A549 (cell line): ENCODE measurements at regions not wholly inside any gene's neighbourhood (a gene's known extent, or its start where the extent isn't known, plus 50 kb on each side); places are given as distances from the start of the nearest gene placed in this dataset.

Experiments used
- ATAC-seq, 2 experiments: fragments of 200-7000 bp in 1 of 2; fragments of >200 bp in 1 of 2; cut with Nextera tagmentation in 1 of 2; cut with Tn5 transposase in 1 of 2; 3 replicates each; pipeline versions ENCODE4 v1.8.0 to v1.9.1; 2018 to 2020; ENCODE audit warnings: mild to moderate bottlenecking in 1 of 2, moderate library complexity in 1 of 2
- CTCF ChIA-PET: fragments of 300-600 bp; sonication (Branson Sonifier 250); formaldehyde crosslinking; extraction: SDS; loops from one replicate; lab custom pipeline; 2021; ENCODE audit warnings: antibody characterized with exemption, inconsistent platforms; lab: Yijun Ruan, JAX
- POLR2A ChIA-PET: fragments of 350-600 bp; formaldehyde crosslinking; extraction: SDS; loops from one replicate; lab custom pipeline; 2021; ENCODE audit warnings: antibody characterized with exemption, inconsistent platforms; lab: Yijun Ruan, JAX
- DNase-seq, 2 experiments: peaks; one replicate each; pipeline versions ENCODE4 v3.0.0 to v3.0.0-alpha.2; 2011 to 2016; ENCODE audit warnings: low read depth in 1 of 2, low spot score in 1 of 2
- FAIRE-seq: peaks from 2 replicates; lab custom pipeline; 2011; peaks lifted over from hg19 to GRCh38; lab: Jason Lieb, UNC
- H3K27ac ChIP-seq, 2 experiments: fragments of >200 bp; sonication (Bioruptor Twin); formaldehyde crosslinking; 3 replicates each; pipeline ENCODE4 v1.5.1; 2016 to 2017
- H3K4me1 ChIP-seq: fragments of >200 bp; sonication (Bioruptor Twin); formaldehyde crosslinking; 3 replicates; pipeline ENCODE4 v1.6.1; 2016
- H3K4me2 ChIP-seq: fragments of >200 bp; sonication (Bioruptor Twin); formaldehyde crosslinking; 3 replicates; pipeline ENCODE4 v1.6.1; 2016
- H3K4me3 ChIP-seq: fragments of >200 bp; sonication (Bioruptor Twin); formaldehyde crosslinking; 3 replicates; pipeline ENCODE4 v1.5.1; 2016
- H3K9me3 ChIP-seq: fragments of >200 bp; sonication (Bioruptor Twin); formaldehyde crosslinking; 3 replicates; pipeline ENCODE4 v1.6.1; 2016
- BHLHE40 ChIP-seq: IDR thresholded peaks from 2 replicates; pipeline ENCODE4 v1.6.1; 2012; ENCODE audit warnings: low read depth, low read length, inconsistent platforms
- CBX2 ChIP-seq: fragments of 200-600 bp; sonication (generic); IDR thresholded peaks from 2 replicates; pipeline ENCODE4 v1.6.1; 2016; ENCODE audit warnings: low read depth, mild to moderate bottlenecking, borderline replicate concordance
- CHD4 ChIP-seq: fragments of 200-600 bp; sonication (generic); IDR thresholded peaks from 2 replicates; pipeline ENCODE4 v1.6.1; 2016; ENCODE audit warnings: antibody characterized with exemption, mild to moderate bottlenecking, borderline replicate concordance
- EHF ChIP-seq: fragments of 250-450 bp; sonication (Bioruptor Pico); IDR thresholded peaks from 2 replicates; pipeline ENCODE4 v1.5.0; 2020; ENCODE audit warnings: mild to moderate bottlenecking
- EP300 ChIP-seq, 2 experiments: fragments of >200 bp; sonication (Bioruptor Twin); formaldehyde crosslinking; IDR thresholded peaks; 2 replicates in 1 of 2; 3 replicates in 1 of 2; pipeline ENCODE4 v1.6.1; 2016 to 2017
- ESRRA ChIP-seq: fragments of 150-350 bp; IDR thresholded peaks from 2 replicates; pipeline ENCODE4 v1.6.1; 2014; ENCODE audit warnings: mild to moderate bottlenecking, low read length, borderline replicate concordance
- FOSB ChIP-seq: fragments of 250-450 bp; sonication (Bioruptor Pico); IDR thresholded peaks from 2 replicates; pipeline ENCODE4 v1.5.0; 2020; ENCODE audit warnings: mild to moderate bottlenecking, moderate library complexity
- FOSL2 ChIP-seq, 2 experiments: fragments of 450-650 bp in 1 of 2; fragments of >200 bp in 1 of 2; sonication (Bioruptor Twin) in 1 of 2; formaldehyde crosslinking; IDR thresholded peaks; 2 replicates each; pipeline versions ENCODE4 v1.5.0 to v1.6.1; 2016 to 2020; ENCODE audit warnings: mild to moderate bottlenecking in 1 of 2, moderate library complexity in 1 of 2
- HDAC2 ChIP-seq: fragments of 200-600 bp; sonication (generic); IDR thresholded peaks from 2 replicates; pipeline ENCODE4 v1.6.1; 2016
- HOXA7 ChIP-seq: fragments of 250-450 bp; sonication (Bioruptor Pico); IDR thresholded peaks from 2 replicates; pipeline ENCODE4 v1.5.0; 2020; ENCODE audit warnings: mild to moderate bottlenecking, moderate library complexity
- HOXB5 ChIP-seq: fragments of 250-450 bp; sonication (Bioruptor Pico); IDR thresholded peaks from 2 replicates; pipeline ENCODE4 v1.5.0; 2020; ENCODE audit warnings: mild to moderate bottlenecking, moderate library complexity
- JUN ChIP-seq, 2 experiments: fragments of >200 bp; sonication (Bioruptor Twin); formaldehyde crosslinking; IDR thresholded peaks; 2 replicates in 1 of 2; 3 replicates in 1 of 2; pipeline ENCODE4 v1.6.1; 2016 to 2017
- NFE2L2 ChIP-seq: fragments of 150-350 bp; conservative IDR thresholded peaks from 2 replicates; pipeline ENCODE4 v1.6.1; 2014; ENCODE audit warnings: low read length
- POLR2AphosphoS2 ChIP-seq: conservative IDR thresholded peaks from 2 replicates; pipeline ENCODE4 v1.6.1; 2012; ENCODE audit warnings: low read length, improper control_type of control experiment, inconsistent platforms
- RARB ChIP-seq: fragments of 250-450 bp; sonication (Bioruptor Pico); IDR thresholded peaks from 2 replicates; pipeline ENCODE4 v1.8.0; 2021; ENCODE audit warnings: mild to moderate bottlenecking, moderate library complexity
- RCOR1 ChIP-seq: fragments of 150-350 bp; IDR thresholded peaks from 2 replicates; pipeline ENCODE4 v1.6.1; 2014; ENCODE audit warnings: antibody characterized with exemption, low read length, low read depth
- RFX5 ChIP-seq: fragments of 450-650 bp; IDR thresholded peaks from 2 replicates; pipeline ENCODE4 v1.7.1; 2014; ENCODE audit warnings: antibody characterized with exemption, mild to moderate bottlenecking, moderate library complexity
- RNF2 ChIP-seq: fragments of 200-600 bp; sonication (generic); IDR thresholded peaks from 2 replicates; pipeline ENCODE4 v1.6.1; 2016; ENCODE audit warnings: low read depth, mild to moderate bottlenecking, antibody characterized with exemption, moderate library complexity, borderline replicate concordance
- SREBF2 ChIP-seq: fragments of 450-650 bp; IDR thresholded peaks from 2 replicates; pipeline ENCODE4 v1.6.1; 2014; ENCODE audit warnings: mild to moderate bottlenecking, moderate library complexity
- TP53 ChIP-seq: fragments of 250-450 bp; sonication (Bioruptor Pico); IDR thresholded peaks from 2 replicates; pipeline ENCODE4 v1.5.0; 2021; ENCODE audit warnings: mild to moderate bottlenecking, moderate library complexity
- ZC3H11A ChIP-seq: fragments of 450-650 bp; IDR thresholded peaks from 2 replicates; pipeline ENCODE4 v1.6.1; 2014; ENCODE audit warnings: antibody characterized with exemption, mild to moderate bottlenecking
- ZNF302 ChIP-seq: fragments of 250-450 bp; sonication (Bioruptor Pico); IDR thresholded peaks from 2 replicates; pipeline ENCODE4 v1.9.0; 2021; ENCODE audit warnings: inconsistent platforms, mild to moderate bottlenecking, moderate library complexity
- ZSCAN20 ChIP-seq: fragments of 250-450 bp; sonication (Bioruptor Pico); IDR thresholded peaks from 2 replicates; pipeline ENCODE4 v1.8.0; 2022; ENCODE audit warnings: mild to moderate bottlenecking, moderate library complexity
- WGBS: methylation state at CpG from one replicate; pipeline ENCODE4 v1.1.6; 2017; ENCODE audit errors: missing lambda C conversion rate; 5-methylcytosine and 5-hydroxymethylcytosine counted together
- TF ChIP-seq, protein P1 (sequence below): IDR thresholded peaks from 2 replicates; pipeline ENCODE4 v1.6.1; 2012
- TF ChIP-seq, protein P2 (sequence below): fragments of >200 bp; sonication (Bioruptor Twin); formaldehyde crosslinking; IDR thresholded peaks from 2 replicates; pipeline ENCODE4 v1.6.1; 2016
- TF ChIP-seq, protein P3 (sequence below): fragments of 250-450 bp; sonication (Bioruptor Pico); IDR thresholded peaks from 2 replicates; pipeline ENCODE4 v1.5.0; 2020; ENCODE audit warnings: low read depth, mild to moderate bottlenecking, moderate library complexity

DNA sequence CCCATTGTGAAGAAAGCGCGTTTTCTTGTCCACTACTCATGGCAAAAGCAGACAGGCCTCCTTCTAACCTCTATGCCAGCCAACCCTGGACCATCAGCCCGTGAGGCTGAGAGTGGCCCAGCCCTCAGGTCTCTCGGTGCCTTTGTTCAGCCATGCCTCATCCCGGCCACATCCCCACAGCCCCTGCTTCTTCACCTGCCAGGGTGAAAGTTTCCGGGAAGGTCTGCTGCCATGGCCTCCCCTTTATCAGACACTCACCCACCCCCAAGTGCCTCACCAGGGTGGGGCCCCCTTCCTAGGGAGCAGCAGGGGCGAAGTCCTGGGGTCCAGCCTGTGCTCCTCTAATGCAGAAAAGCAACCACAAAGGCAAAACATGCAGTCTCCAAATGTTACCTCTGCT is 478.4 kb upstream of the SALL3 start:
- no peak overlapping the region for H3K4me3 ChIP-seq
- TF ChIP-seq RNF2, result no peak
- TF ChIP-seq JUN (IDR thresholded peaks at IDR 0.05), result no peak
- no peak for TF ChIP-seq ZSCAN20 (CRISPR knock-in tag)
- TF ChIP-seq HOXA7 (CRISPR knock-in tag), result no peak
- TF ChIP-seq RCOR1, result no peak
- no peak for TF ChIP-seq ZNF302 (CRISPR knock-in tag)
- no peak for DNase-seq
- FAIRE-seq, result no peak
- no peaks in the 10 kb centered on the region for H3K9me3 ChIP-seq
- H3K4me2 ChIP-seq, result no peak overlapping the region
- 50% methylated on average over 7 of the region's 7 CpGs for WGBS
- no peak overlapping the region for H3K27ac ChIP-seq
- ChIA-PET POLR2A (no interaction called here), CTCF (no interaction called here)
- no peaks in the 10 kb centered on the region for H3K4me1 ChIP-seq
- no peak for ATAC-seq

DNA sequence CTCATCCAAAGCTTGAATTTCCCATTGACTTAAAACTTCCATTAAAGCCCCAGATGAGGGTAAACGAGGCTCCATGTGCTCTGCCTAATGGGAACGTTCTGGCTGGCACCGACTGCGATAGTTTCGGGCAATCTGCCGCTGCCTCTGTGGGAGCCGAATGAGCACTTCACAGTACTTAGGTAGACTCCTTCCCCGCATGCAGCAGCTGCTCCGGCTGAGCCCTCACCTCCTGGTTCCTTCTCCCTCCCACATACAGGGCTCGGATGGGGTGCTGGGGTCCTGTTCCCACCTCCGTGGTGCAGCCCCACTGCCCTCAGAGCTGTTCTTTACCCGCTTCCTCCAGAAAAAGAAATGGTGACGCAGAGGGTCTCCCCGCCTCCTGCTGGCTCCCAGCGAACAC is 476.5 kb upstream of the SALL3 start:
- H3K4me1 ChIP-seq, result no peaks in the 10 kb centered on the region
- ChIA-PET CTCF (no interaction called here), POLR2A (no interaction called here)
- TF ChIP-seq NFE2L2, result no peak
- no peak for TF ChIP-seq TP53 (CRISPR knock-in tag)
- no peak for TF ChIP-seq EP300 (IDR thresholded peaks at IDR 0.05)
- no peak for TF ChIP-seq POLR2AphosphoS2
- TF ChIP-seq, protein P1, sequence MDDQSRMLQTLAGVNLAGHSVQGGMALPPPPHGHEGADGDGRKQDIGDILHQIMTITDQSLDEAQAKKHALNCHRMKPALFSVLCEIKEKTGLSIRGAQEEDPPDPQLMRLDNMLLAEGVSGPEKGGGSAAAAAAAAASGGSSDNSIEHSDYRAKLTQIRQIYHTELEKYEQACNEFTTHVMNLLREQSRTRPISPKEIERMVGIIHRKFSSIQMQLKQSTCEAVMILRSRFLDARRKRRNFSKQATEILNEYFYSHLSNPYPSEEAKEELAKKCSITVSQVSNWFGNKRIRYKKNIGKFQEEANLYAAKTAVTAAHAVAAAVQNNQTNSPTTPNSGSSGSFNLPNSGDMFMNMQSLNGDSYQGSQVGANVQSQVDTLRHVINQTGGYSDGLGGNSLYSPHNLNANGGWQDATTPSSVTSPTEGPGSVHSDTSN, result no peak
- no peak for TF ChIP-seq FOSB (CRISPR knock-in tag)
- no peak for TF ChIP-seq RFX5
- TF ChIP-seq FOSL2 (IDR thresholded peaks at IDR 0.05), result no peak
- no peak for TF ChIP-seq FOSL2 (CRISPR knock-in tag; IDR thresholded peaks at IDR 0.05)
- TF ChIP-seq EHF, result no peak
- TF ChIP-seq HOXB5 (CRISPR knock-in tag), result no peak
- TF ChIP-seq, protein P2, sequence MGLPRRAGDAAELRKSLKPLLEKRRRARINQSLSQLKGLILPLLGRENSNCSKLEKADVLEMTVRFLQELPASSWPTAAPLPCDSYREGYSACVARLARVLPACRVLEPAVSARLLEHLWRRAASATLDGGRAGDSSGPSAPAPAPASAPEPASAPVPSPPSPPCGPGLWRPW, result no peak
- TF ChIP-seq ESRRA, result no peak
- no peak for TF ChIP-seq BHLHE40
- no peak for TF ChIP-seq ZC3H11A
- TF ChIP-seq ZSCAN20 (CRISPR knock-in tag), result no peak
- no peak overlapping the region for H3K4me2 ChIP-seq
- no peak for FAIRE-seq
- ATAC-seq, result no peak
- no peak overlapping the region for H3K4me3 ChIP-seq
- H3K9me3 ChIP-seq, result no peaks in the 10 kb centered on the region
- DNase-seq, result no peak
- H3K27ac ChIP-seq, result no peak overlapping the region
- WGBS, result 20% methylated on average over 4 of the region's 15 CpGs

DNA sequence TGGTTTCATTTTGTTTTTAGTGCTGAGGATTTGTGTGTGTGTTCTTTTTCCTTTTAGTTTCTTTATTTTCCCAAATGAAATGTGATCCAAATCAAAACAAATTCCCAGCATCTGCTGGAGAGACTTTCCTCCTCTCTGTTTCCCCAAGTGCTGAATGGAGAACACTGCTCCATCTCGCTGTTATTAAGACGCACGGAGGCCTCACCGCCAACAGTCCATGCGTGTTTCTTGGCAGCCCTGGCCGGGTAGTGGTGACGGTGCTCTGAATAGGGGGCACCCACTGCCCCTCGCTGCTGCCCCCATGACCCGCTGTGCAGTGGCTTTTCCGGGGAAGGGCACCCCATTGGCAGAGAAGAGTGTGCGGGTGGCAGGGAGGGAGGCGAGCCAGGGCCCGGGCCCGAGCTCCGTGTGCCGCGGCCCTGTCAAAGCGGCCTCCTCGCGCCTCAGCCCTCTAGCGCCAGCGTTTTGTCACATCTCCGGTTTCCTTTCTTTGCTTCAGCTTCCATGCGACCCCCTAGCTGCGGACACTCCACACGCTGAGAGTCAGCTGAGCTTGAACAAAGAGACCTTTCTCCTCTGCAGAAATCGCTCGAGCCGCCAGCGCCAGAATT is 473.7 kb upstream of the SALL3 start:
- ChIA-PET POLR2A (no interaction called here), CTCF (no interaction called here)
- H3K4me1 ChIP-seq, result no peaks in the 10 kb centered on the region
- FAIRE-seq (no peak), DNase-seq (no peak), ATAC-seq (no peak)
- H3K9me3 ChIP-seq, result no peaks in the 10 kb centered on the region
- WGBS, result 58% methylated on average over 22 of the region's 30 CpGs
- no peak overlapping the region for H3K4me3 ChIP-seq
- H3K4me2 ChIP-seq, result no peak overlapping the region
- TF ChIP-seq CBX2 (no peak), NFE2L2 (no peak), CHD4 (no peak), POLR2AphosphoS2 (no peak), EP300 (IDR thresholded peaks at IDR 0.05) (no peak), HDAC2 (no peak), SREBF2 (no peak), RARB (CRISPR knock-in tag) (no peak), TP53 (CRISPR knock-in tag) (no peak)
- TF ChIP-seq, protein P1, result no peak
- TF ChIP-seq, protein P3, sequence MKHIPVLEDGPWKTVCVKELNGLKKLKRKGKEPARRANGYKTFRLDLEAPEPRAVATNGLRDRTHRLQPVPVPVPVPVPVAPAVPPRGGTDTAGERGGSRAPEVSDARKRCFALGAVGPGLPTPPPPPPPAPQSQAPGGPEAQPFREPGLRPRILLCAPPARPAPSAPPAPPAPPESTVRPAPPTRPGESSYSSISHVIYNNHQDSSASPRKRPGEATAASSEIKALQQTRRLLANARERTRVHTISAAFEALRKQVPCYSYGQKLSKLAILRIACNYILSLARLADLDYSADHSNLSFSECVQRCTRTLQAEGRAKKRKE, result no peak
- no peak overlapping the region for H3K27ac ChIP-seq
